GM10266 (cell line): ENCODE measurements at regions not wholly inside any gene's neighbourhood (a gene's known extent, or its start where the extent isn't known, plus 50 kb on each side); places are given as distances from the start of the nearest gene placed in this dataset.

ENCODE experiments used
- DNase-seq: peaks from one replicate; pipeline ENCODE4 v3.0.0; 2012; ENCODE audit errors: extremely low spot score
- TF ChIP-seq, protein P1 (sequence below): IDR thresholded peaks from 2 replicates; pipeline ENCODE4 v1.5.1; 2012; ENCODE audit warnings: mild to moderate bottlenecking, low read depth; ENCODE audit not compliant: control insufficient read depth, insufficient read depth; ENCODE audit errors: missing control alignments

DNA sequence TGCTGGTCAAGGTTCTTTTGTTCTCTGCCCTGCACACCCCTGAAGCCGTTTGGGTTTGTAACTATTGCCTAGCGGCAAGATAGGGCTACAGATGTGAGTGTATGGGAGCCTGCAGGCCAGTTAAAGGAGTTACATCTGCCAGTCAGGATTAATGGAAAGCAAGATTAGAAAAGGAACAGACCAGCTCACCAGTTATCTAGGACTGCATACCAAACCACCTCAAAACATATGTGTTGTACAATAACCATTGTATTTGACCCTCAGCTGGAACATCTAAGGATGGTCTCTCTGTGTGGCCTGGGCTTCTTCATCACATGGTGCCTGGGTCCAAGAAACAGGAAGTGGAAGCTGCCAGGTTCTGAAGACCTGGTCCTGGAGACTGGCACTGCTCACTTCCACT is 52.5 kb upstream of the FBXO28 start:
- DNase-seq: no peak
- TF ChIP-seq, protein P1, sequence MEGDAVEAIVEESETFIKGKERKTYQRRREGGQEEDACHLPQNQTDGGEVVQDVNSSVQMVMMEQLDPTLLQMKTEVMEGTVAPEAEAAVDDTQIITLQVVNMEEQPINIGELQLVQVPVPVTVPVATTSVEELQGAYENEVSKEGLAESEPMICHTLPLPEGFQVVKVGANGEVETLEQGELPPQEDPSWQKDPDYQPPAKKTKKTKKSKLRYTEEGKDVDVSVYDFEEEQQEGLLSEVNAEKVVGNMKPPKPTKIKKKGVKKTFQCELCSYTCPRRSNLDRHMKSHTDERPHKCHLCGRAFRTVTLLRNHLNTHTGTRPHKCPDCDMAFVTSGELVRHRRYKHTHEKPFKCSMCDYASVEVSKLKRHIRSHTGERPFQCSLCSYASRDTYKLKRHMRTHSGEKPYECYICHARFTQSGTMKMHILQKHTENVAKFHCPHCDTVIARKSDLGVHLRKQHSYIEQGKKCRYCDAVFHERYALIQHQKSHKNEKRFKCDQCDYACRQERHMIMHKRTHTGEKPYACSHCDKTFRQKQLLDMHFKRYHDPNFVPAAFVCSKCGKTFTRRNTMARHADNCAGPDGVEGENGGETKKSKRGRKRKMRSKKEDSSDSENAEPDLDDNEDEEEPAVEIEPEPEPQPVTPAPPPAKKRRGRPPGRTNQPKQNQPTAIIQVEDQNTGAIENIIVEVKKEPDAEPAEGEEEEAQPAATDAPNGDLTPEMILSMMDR: no peak

GRCh38 chr1:224059897-224060427 is 53.9 kb upstream of the FBXO28 start:
- TF ChIP-seq, protein P1: no peak
- no peak for DNase-seq

DNA sequence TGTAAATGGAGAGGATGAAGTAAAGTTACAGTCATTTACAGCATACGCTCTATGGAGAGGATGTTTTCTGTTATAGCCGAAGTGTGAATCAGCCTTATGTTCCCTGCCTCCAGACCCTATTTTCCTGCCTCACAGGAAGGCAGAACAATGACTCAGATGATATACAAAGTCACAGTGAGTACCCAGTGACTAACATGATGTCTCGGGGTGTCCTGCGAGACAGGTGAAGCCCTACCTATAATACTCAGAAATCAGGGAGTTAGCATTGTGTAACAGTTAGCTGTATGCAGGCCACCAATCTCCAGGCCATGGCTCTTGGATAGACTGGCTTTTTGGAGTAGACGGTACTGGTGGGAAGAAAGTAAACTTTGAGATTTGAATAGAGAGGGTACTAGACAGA is 55.6 kb upstream of the FBXO28 start:
- DNase-seq: no peak

DNA sequence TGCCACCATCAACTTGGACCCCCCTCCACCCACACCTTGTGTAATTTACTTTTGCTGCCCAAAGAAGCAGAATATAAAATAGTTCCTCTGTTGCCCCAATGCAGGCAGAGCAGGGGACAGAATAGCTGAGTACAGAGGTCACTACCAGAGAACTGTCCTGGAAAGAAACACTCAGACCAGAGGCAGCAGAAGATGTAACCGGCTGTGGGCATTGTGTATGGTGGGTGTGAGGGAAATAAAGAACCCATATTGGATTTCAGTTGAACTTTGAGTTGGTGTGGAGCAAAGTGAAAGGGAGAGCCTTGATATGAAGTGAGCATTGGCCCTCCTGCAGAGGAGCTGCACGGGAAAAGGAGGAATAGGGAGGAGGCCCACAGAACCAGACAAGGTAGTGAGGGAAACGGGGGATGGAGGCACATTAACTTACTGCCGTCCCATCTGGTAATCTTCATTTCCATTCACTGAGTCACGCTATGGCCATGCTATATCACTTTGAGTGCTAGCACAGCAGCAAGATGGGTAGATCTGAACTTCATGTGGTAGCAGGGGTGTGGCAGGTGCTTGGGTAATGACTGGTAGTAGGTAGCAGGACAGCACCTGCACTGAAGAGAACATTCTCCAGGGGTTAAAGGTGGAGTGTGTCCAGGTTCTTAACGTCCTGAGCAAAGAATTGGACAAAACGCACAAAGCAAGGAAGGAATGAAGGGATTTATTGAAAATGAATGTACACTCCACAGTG is 56.3 kb upstream of the FBXO28 start:
- TF ChIP-seq, protein P1: no peak
- DNase-seq: no peak

More for the DNA sequence above, 55.6 kb upstream of the FBXO28 start:
- TF ChIP-seq, protein P1: no peak

DNA sequence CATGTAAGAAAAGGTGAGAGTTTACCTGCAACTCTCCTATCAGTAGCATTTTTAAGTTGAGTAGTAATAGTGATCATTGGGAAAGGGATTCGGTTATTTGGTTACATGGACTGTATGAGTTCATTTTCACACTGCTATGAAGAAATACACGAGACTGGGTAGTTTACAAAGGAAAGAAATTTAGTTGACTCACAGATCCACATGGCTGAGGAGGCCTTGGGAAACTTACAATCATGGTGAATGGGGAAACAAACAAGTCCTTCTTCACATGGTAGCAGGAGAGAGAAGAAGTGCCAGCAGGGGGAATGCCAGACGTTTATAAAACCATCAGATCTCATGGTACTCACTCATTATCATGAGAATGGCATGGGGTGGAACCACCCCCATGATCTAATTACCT is 59.3 kb upstream of the FBXO28 start:
- no peak for DNase-seq
- TF ChIP-seq, protein P1: no peak

DNA sequence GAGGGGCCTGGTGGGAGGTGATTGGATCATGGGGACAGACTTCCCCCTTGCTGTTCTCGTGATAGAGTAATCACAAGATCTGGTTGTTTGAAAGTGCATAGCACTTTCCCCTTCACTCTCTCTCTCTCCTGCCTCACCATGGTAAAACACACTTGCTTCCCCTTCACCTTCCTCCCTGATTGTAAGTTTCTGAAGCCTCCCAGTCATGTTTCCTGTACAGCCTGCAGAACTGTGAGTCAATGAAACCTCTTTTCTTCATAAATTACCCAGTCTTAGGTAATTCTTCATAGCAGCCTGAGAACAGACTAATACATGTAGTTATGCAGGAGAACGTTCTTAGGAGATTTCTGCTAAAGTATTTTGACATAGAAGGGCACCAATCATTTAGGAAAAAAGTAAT is 59.9 kb upstream of the FBXO28 start:
- TF ChIP-seq, protein P1: no peak
- DNase-seq: no peak

- DNase-seq: no peak
- TF ChIP-seq, protein P1: no peak
Observed at GRCh38 chr1:224053456-224053855, 60.5 kb upstream of the FBXO28 start.
